OCI-LY3 (cell line): ENCODE measurements at regions not wholly inside any gene's neighbourhood (a gene's known extent, or its start where the extent isn't known, plus 50 kb on each side); places are given as distances from the start of the nearest gene placed in this dataset.

ENCODE experiments used
- H2AFZ ChIP-seq: fragments of 200-600, 300-600 bp; shearing (Covaris generic); 2 replicates; pipeline ENCODE4 v1.6.0; 2014; ENCODE audit warnings: antibody characterized with exemption, low read depth, low read length
- H3K27ac ChIP-seq: fragments of 200-600, 300-600 bp; sonication (generic); 2 replicates; pipeline ENCODE4 v1.5.1; 2014; ENCODE audit warnings: mild to moderate bottlenecking, low read length, moderate library complexity, mixed read lengths
- H3K27me3 ChIP-seq: fragments of 200-600, 300-600 bp; sonication (generic); 2 replicates; pipeline ENCODE4 v1.6.1; 2014; ENCODE audit warnings: low read depth, low read length, mixed read lengths
- H3K36me3 ChIP-seq: fragments of 200-600, 300-600 bp; sonication (generic); replicated peaks from 2 replicates; pipeline ENCODE3; 2014; ENCODE audit warnings: low read depth, low read length, mixed read lengths
- H3K4me1 ChIP-seq: fragments of 300-600, 200-600 bp; sonication (generic); 2 replicates; pipeline ENCODE4 v1.6.1; 2014; ENCODE audit warnings: low read length, mixed read lengths
- H3K4me2 ChIP-seq: fragments of 200-600, 300-600 bp; sonication (generic); 2 replicates; pipeline ENCODE4 v1.6.1; 2014; ENCODE audit warnings: low read length, mixed read lengths
- H3K4me3 ChIP-seq: fragments of 300-600, 200-600 bp; sonication (generic); 2 replicates; pipeline ENCODE4 v1.5.1; 2014; ENCODE audit warnings: antibody characterized with exemption, mild to moderate bottlenecking, low read length, moderate library complexity
- H3K79me2 ChIP-seq: fragments of 300-600, 200-600 bp; shearing (Covaris generic); 2 replicates; pipeline ENCODE4 v1.6.1; 2014; ENCODE audit warnings: mild to moderate bottlenecking, low read length, mixed read lengths
- H3K9ac ChIP-seq: fragments of 300-600, 200-600 bp; shearing (Covaris generic); 2 replicates; pipeline ENCODE4 v1.6.0; 2014; ENCODE audit warnings: mild to moderate bottlenecking, low read length, moderate library complexity
- H3K9me3 ChIP-seq: fragments of 200-600, 300-600 bp; shearing (Covaris generic); 2 replicates; pipeline ENCODE4 v1.6.1; 2014; ENCODE audit warnings: low read length, mixed read lengths; ENCODE audit not compliant: insufficient read depth
- H4K20me1 ChIP-seq: fragments of 200-600, 300-600 bp; sonication (generic); 2 replicates; pipeline ENCODE4 v1.6.1; 2016; ENCODE audit warnings: low read length, mixed read lengths; ENCODE audit not compliant: insufficient read depth
- EZH2phosphoT487 ChIP-seq: fragments of 200-600 bp; shearing (Covaris generic); IDR thresholded peaks from 2 replicates; pipeline ENCODE4 v1.6.1; 2018; ENCODE audit warnings: antibody characterized with exemption, mixed run types, low read depth
- TF ChIP-seq, protein P1 (sequence below): fragments of 200-600, 300-600 bp; sonication (generic); IDR thresholded peaks from 2 replicates; pipeline ENCODE4 v1.5.1; 2014; ENCODE audit warnings: antibody characterized with exemption, low read length, low read depth

DNA sequence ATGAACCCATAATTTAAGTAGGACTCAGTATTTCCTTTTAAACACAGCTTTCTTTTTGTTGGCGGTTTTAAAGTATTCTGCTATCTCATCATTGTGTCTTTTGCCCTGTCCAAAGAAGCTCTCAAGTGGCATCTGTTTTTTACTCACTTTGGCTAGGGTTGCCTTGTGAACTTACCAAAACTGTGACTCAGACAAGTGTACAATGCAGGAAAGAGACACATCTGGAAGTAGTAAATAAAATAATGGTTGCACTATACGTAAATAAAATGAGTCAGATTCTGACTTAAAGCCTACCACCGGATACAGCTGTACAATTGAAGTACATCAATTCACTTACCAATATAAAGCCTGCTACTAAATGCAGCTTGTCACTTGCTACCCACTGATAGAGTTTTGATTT, 619.2 kb upstream of the LRFN5 start:
- no peaks in the 10 kb centered on the region for H3K4me1 ChIP-seq

DNA sequence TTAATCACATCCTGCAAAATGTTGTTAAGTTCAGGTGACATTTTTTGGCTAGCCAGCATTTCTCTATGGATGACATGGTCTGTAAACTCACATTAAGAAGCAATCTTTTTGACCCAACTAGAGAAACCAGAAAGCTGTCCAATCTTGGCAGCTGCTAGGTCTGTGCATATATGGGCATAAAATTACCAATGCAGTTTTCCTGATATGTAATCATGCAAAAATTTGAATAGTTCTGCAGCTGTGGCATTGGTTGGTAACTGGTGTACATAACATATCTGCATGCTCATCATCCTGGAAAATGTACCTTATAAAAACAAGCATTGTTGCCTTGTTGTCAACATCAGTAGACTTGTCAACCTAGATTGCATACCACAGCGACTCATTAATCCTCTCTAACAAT, 620.0 kb upstream of the LRFN5 start:
- Histone ChIP-seq H3K4me3 (no peak overlapping the region), H3K9me3 (no peaks in the 10 kb centered on the region), H4K20me1 (no peaks in the 10 kb centered on the region), H3K36me3 (no peaks in the 10 kb centered on the region), H3K9ac (no peak overlapping the region), H3K79me2 (no peaks in the 10 kb centered on the region), H2AFZ (no peak overlapping the region), H3K4me2 (no peak overlapping the region), H3K27me3 (no peaks in the 10 kb centered on the region), H3K27ac (no peak overlapping the region), H3K4me1 (no peaks in the 10 kb centered on the region)
- TF ChIP-seq, protein P1, sequence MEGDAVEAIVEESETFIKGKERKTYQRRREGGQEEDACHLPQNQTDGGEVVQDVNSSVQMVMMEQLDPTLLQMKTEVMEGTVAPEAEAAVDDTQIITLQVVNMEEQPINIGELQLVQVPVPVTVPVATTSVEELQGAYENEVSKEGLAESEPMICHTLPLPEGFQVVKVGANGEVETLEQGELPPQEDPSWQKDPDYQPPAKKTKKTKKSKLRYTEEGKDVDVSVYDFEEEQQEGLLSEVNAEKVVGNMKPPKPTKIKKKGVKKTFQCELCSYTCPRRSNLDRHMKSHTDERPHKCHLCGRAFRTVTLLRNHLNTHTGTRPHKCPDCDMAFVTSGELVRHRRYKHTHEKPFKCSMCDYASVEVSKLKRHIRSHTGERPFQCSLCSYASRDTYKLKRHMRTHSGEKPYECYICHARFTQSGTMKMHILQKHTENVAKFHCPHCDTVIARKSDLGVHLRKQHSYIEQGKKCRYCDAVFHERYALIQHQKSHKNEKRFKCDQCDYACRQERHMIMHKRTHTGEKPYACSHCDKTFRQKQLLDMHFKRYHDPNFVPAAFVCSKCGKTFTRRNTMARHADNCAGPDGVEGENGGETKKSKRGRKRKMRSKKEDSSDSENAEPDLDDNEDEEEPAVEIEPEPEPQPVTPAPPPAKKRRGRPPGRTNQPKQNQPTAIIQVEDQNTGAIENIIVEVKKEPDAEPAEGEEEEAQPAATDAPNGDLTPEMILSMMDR = no peak
- no peak for TF ChIP-seq EZH2phosphoT487

More for the DNA sequence above, 619.2 kb upstream of the LRFN5 start:
- Histone ChIP-seq H3K36me3 (no peaks in the 10 kb centered on the region), H2AFZ (no peak overlapping the region), H3K4me2 (no peak overlapping the region), H3K27me3 (no peaks in the 10 kb centered on the region), H3K79me2 (no peaks in the 10 kb centered on the region), H3K27ac (no peak overlapping the region), H3K9ac (no peak overlapping the region), H3K9me3 (no peaks in the 10 kb centered on the region), H4K20me1 (no peaks in the 10 kb centered on the region), H3K4me3 (no peak overlapping the region)
- TF ChIP-seq EZH2phosphoT487 = no peak
- TF ChIP-seq, protein P1 = no peak

DNA sequence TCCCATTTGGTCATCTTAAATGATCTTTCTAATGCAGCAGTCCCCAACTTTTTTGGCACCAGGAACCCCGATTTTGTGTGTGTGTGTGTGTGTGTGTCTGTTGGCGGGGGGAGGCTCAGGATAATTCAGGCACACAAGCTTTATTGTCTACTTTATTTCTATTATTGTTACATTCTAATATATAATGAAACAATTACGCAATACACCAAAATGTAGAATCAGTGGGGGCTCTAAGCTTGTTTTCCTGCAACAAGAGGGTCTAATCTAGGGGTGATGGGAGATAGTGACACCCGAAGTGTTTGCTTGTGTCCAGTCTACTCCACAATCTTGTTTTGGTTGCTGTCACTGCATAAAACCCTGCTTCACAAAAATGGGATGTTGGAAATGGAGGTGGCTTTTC, 621.1 kb upstream of the LRFN5 start:
- Histone ChIP-seq H4K20me1 (no peaks in the 10 kb centered on the region), H3K27ac (no peak overlapping the region), H3K79me2 (no peaks in the 10 kb centered on the region), H3K4me2 (no peak overlapping the region), H3K9ac (no peak overlapping the region), H3K27me3 (no peaks in the 10 kb centered on the region), H3K4me1 (no peaks in the 10 kb centered on the region), H3K4me3 (no peak overlapping the region), H3K36me3 (no peaks in the 10 kb centered on the region), H3K9me3 (no peaks in the 10 kb centered on the region), H2AFZ (no peak overlapping the region)
- TF ChIP-seq, protein P1 = no peak
- no peak for TF ChIP-seq EZH2phosphoT487

DNA sequence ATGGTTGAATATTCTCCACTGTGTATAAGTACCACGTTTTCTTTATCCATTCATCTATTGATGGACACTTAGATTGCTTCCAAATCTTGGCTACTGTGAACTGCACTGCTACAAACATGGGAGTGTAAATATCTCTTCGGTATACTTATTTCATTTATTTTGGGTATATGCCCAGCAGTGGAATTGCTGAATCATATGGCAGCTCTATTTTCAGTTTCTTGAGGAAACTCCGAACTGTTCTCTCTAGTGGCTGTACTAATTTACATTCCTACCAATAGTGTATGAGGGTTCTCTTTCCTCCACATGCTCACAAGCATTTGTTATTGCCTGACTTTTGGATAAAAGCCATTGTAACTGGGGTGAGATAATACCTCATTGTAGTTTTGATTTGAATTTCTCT, 623.1 kb upstream of the LRFN5 start:
- H3K4me3 ChIP-seq = no peak overlapping the region
- H3K4me2 ChIP-seq = no peak overlapping the region
- H3K27ac ChIP-seq = no peak overlapping the region
- H3K36me3 ChIP-seq = no peaks in the 10 kb centered on the region
- H2AFZ ChIP-seq = no peak overlapping the region
- no peaks in the 10 kb centered on the region for H3K9me3 ChIP-seq
- no peaks in the 10 kb centered on the region for H3K27me3 ChIP-seq
- no peak overlapping the region for H3K9ac ChIP-seq
- TF ChIP-seq, protein P1 = no peak
- TF ChIP-seq EZH2phosphoT487 = no peak
- H3K79me2 ChIP-seq = no peaks in the 10 kb centered on the region
- no peaks in the 10 kb centered on the region for H3K4me1 ChIP-seq
- H4K20me1 ChIP-seq = no peaks in the 10 kb centered on the region
